Loucy (cell line): ENCODE measurements at regions not wholly inside any gene's neighbourhood (a gene's known extent, or its start where the extent isn't known, plus 50 kb on each side); places are given as distances from the start of the nearest gene placed in this dataset.

Experiments
- H2AFZ ChIP-seq: fragments of 200-600 bp; sonication (generic); 2 replicates; pipeline ENCODE4 v1.6.0; 2016; ENCODE audit warnings: antibody characterized with exemption, mild to moderate bottlenecking, low read length, moderate library complexity
- H3F3A ChIP-seq: fragments of 200-600 bp; 2 replicates; pipeline ENCODE4 v1.6.0; 2016; ENCODE audit warnings: antibody characterized with exemption, low read depth, mild to moderate bottlenecking
- H3K27me3 ChIP-seq: fragments of 200-600 bp; sonication (generic); 2 replicates; pipeline ENCODE4 v1.6.1; 2014; ENCODE audit warnings: low read length, mild to moderate bottlenecking; ENCODE audit not compliant: insufficient read depth, poor library complexity, severe bottlenecking
- H3K36me3 ChIP-seq: fragments of 200-600 bp; sonication (generic); 2 replicates; pipeline ENCODE4 v1.6.1; 2016; ENCODE audit warnings: low read length; ENCODE audit not compliant: insufficient read depth
- H3K4me1 ChIP-seq: fragments of 200-600 bp; sonication (generic); 2 replicates; pipeline ENCODE4 v1.5.1; 2014; ENCODE audit warnings: low read length, mild to moderate bottlenecking; ENCODE audit not compliant: insufficient read depth, poor library complexity, severe bottlenecking
- H3K4me2 ChIP-seq: fragments of 200-600 bp; sonication (generic); 2 replicates; pipeline ENCODE4 v1.6.0; 2014; ENCODE audit warnings: antibody characterized with exemption, low read length, low read depth, mild to moderate bottlenecking; ENCODE audit not compliant: poor library complexity, severe bottlenecking
- H3K4me3 ChIP-seq: fragments of 200-600 bp; sonication (generic); 2 replicates; pipeline ENCODE4 v1.5.1; 2014; ENCODE audit warnings: low read length, mild to moderate bottlenecking, mixed read lengths; ENCODE audit not compliant: poor library complexity, severe bottlenecking
- H3K79me2 ChIP-seq: fragments of 200-600 bp; sonication (generic); 2 replicates; pipeline ENCODE4 v1.6.1; 2014; ENCODE audit warnings: low read length; ENCODE audit not compliant: insufficient read depth
- H3K9ac ChIP-seq: fragments of 200-600 bp; sonication (generic); 2 replicates; pipeline ENCODE4 v1.6.0; 2014; ENCODE audit warnings: mild to moderate bottlenecking, low read depth, low read length, moderate library complexity; ENCODE audit not compliant: poor library complexity, severe bottlenecking
- H3K9me2 ChIP-seq: fragments of 200-600 bp; sonication (generic); replicated peaks from 2 replicates; pipeline ENCODE4 v1.6.1; 2016; ENCODE audit warnings: low read depth, low read length, mixed read lengths
- H3K9me3 ChIP-seq: fragments of 200-600 bp; sonication (generic); 2 replicates; pipeline ENCODE4 v1.6.1; 2014; ENCODE audit warnings: mild to moderate bottlenecking, antibody characterized with exemption, low read length, low read depth; ENCODE audit not compliant: insufficient read depth
- H4K20me1 ChIP-seq: fragments of 200-600 bp; sonication (generic); 2 replicates; pipeline ENCODE4 v1.6.0; 2014; ENCODE audit warnings: antibody characterized with exemption, low read length, mild to moderate bottlenecking; ENCODE audit not compliant: insufficient read depth, poor library complexity, severe bottlenecking
- CTCF ChIP-seq: fragments of 200-600 bp; sonication (generic); conservative IDR thresholded peaks from 2 replicates; pipeline ENCODE4 v1.5.1; 2014; ENCODE audit warnings: mild to moderate bottlenecking, antibody characterized with exemption, low read length
- EZH2phosphoT487 ChIP-seq: fragments of 200-600 bp; IDR thresholded peaks from 2 replicates; pipeline ENCODE4 v1.6.1; 2018; ENCODE audit warnings: antibody characterized with exemption, mild to moderate bottlenecking, moderate library complexity, borderline replicate concordance

GRCh38 chr6:139824864-139825263 lies 450.4 kb upstream of the CITED2 start:
- H2AFZ ChIP-seq: no peak overlapping the region
- H3K27me3 ChIP-seq: no peaks in the 10 kb centered on the region
- no peaks in the 10 kb centered on the region for H3K79me2 ChIP-seq
- no peak overlapping the region for H3K4me3 ChIP-seq
- no peaks in the 10 kb centered on the region for H3K9me2 ChIP-seq
- no peak overlapping the region for H3K4me2 ChIP-seq
- no peaks in the 10 kb centered on the region for H3K9me3 ChIP-seq
- H3F3A ChIP-seq: no peaks in the 10 kb centered on the region
- no peaks in the 10 kb centered on the region for H3K36me3 ChIP-seq
- no peaks in the 10 kb centered on the region for H3K4me1 ChIP-seq
- TF ChIP-seq CTCF (no peak), EZH2phosphoT487 (no peak)
- H4K20me1 ChIP-seq: no peaks in the 10 kb centered on the region
- H3K9ac ChIP-seq: no peak overlapping the region

GRCh38 chr6:139823808-139824126 lies 449.3 kb upstream of the CITED2 start:
- no peak for TF ChIP-seq CTCF
- no peak for TF ChIP-seq EZH2phosphoT487
- no peak overlapping the region for H2AFZ ChIP-seq
- H3K4me2 ChIP-seq: no peak overlapping the region
- H3K9me3 ChIP-seq: no peaks in the 10 kb centered on the region
- H3K9ac ChIP-seq: no peak overlapping the region
- no peaks in the 10 kb centered on the region for H3K4me1 ChIP-seq
- no peaks in the 10 kb centered on the region for H3K27me3 ChIP-seq
- no peaks in the 10 kb centered on the region for H3K9me2 ChIP-seq
- H3K36me3 ChIP-seq: no peaks in the 10 kb centered on the region
- no peaks in the 10 kb centered on the region for H3F3A ChIP-seq
- no peaks in the 10 kb centered on the region for H3K79me2 ChIP-seq
- H3K4me3 ChIP-seq: no peak overlapping the region
- no peaks in the 10 kb centered on the region for H4K20me1 ChIP-seq

- Histone ChIP-seq H3K79me2 (no peaks in the 10 kb centered on the region), H3K27me3 (no peaks in the 10 kb centered on the region), H2AFZ (no peak overlapping the region), H3K4me3 (no peak overlapping the region), H3K9me2 (no peaks in the 10 kb centered on the region), H3F3A (no peaks in the 10 kb centered on the region), H3K4me1 (no peaks in the 10 kb centered on the region), H3K9me3 (no peaks in the 10 kb centered on the region), H3K9ac (no peak overlapping the region), H3K4me2 (no peak overlapping the region), H4K20me1 (no peaks in the 10 kb centered on the region), H3K36me3 (no peaks in the 10 kb centered on the region)
- TF ChIP-seq CTCF: no peak
- TF ChIP-seq EZH2phosphoT487: no peak
Observed at GRCh38 chr6:139823099-139823807, 448.8 kb upstream of the CITED2 start.
